HCT116 (cell line): ENCODE measurements at regions not wholly inside any gene's neighbourhood (a gene's known extent, or its start where the extent isn't known, plus 50 kb on each side); places are given as distances from the start of the nearest gene placed in this dataset.

Experiments
- ATAC-seq: fragments of 200-7000 bp; cut with Tn5 transposase; 2 replicates; pipeline ENCODE4 v1.9.1; 2020; ENCODE audit warnings: mild to moderate bottlenecking, moderate library complexity
- BruUV-seq: library from RNA; stranded (reverse); fragments of 400-500 nt; replicated peaks from 2 replicates; lab custom pipeline; 2021; lab: Mats Ljungman, UMichigan
- CTCF ChIA-PET: fragments of 300-600 bp; sonication (Branson Sonifier 250); formaldehyde crosslinking; loops from one replicate; lab custom pipeline; 2021; ENCODE audit warnings: antibody characterized with exemption; lab: Charles Lee
- POLR2A ChIA-PET: fragments of 300-600, 350-600 bp; sonication (Branson Sonifier 250); formaldehyde crosslinking; loops from one replicate; lab custom pipeline; 2021; ENCODE audit warnings: antibody characterized with exemption; lab: Charles Lee
- RAD21 ChIA-PET, 2 experiments: fragments of 300-600 bp; sonication (Branson Sonifier 250); formaldehyde crosslinking; loops; one replicate each; lab custom pipeline; 2023; ENCODE audit warnings: low total read pairs in 2 of 2; ENCODE audit not compliant: uncharacterized antibody in 2 of 2, unreplicated experiment in 2 of 2, low non-redundant PET in 1 of 2; lab: Charles Lee
- DNase-seq: peaks from one replicate; pipeline ENCODE4 v3.0.0-alpha.2; 2010; ENCODE audit warnings: low read depth, low spot score
- H2AFZ ChIP-seq: fragments of 200-600 bp; shearing (Covaris generic), sonication (generic); 2 replicates; pipeline ENCODE4 v1.6.1; 2017; ENCODE audit warnings: low read depth, mixed run types, mixed read lengths, antibody characterized with exemption, low read length; ENCODE audit not compliant: poor library complexity, severe bottlenecking
- H3K27ac ChIP-seq: 2 replicates; pipeline ENCODE4 v1.5.1; 2012; ENCODE audit warnings: low read depth, low read length
- H3K27me3 ChIP-seq: fragments of 200-600 bp; sonication (generic); 2 replicates; pipeline ENCODE4 v1.6.1; 2016; ENCODE audit warnings: mixed run types, low read length, mixed read lengths; ENCODE audit not compliant: insufficient read depth
- H3K36me3 ChIP-seq, 2 experiments: fragments of 200-500 bp in 1 of 2; fragments of 200-600 bp in 1 of 2; sonication (Bioruptor generic) in 1 of 2; sonication (generic) in 1 of 2; 2 replicates each; pipeline versions ENCODE4 v1.5.1 to v1.6.1; 2014 to 2016; ENCODE audit warnings: low read length in 2 of 2, inconsistent platforms in 1 of 2, mixed read lengths in 1 of 2, mixed run types in 1 of 2; ENCODE audit not compliant: insufficient read depth in 2 of 2, control insufficient read depth in 1 of 2
- H3K4me1 ChIP-seq, 2 experiments: fragments of 200-600 bp in 1 of 2; sonication (generic) in 1 of 2; 2 replicates each; pipeline versions ENCODE4 v1.5.1 to v1.6.1; 2012 to 2017; ENCODE audit warnings: low read length in 2 of 2, inconsistent platforms in 1 of 2, mild to moderate bottlenecking in 1 of 2, mixed read lengths in 1 of 2, mixed run types in 1 of 2, moderate library complexity in 1 of 2; ENCODE audit not compliant: insufficient read depth in 2 of 2, control insufficient read depth in 1 of 2
- H3K4me2 ChIP-seq: fragments of 200-600 bp; sonication (generic); 2 replicates; pipeline ENCODE4 v1.6.1; 2017; ENCODE audit warnings: mixed run types, low read length, mixed read lengths
- H3K4me3 ChIP-seq, 2 experiments: fragments of 200-600 bp in 1 of 2; sonication (generic) in 1 of 2; replicated peaks in 1 of 2; 2 replicates each; pipeline ENCODE4 v1.5.1; 2011 to 2016; ENCODE audit warnings: low read length in 2 of 2, control low read depth in 1 of 2, low read depth in 1 of 2, mild to moderate bottlenecking in 1 of 2, mixed read lengths in 1 of 2, mixed run types in 1 of 2
- H3K79me2 ChIP-seq: fragments of 200-600 bp; sonication (generic); 2 replicates; pipeline ENCODE4 v1.6.1; 2017; ENCODE audit warnings: mild to moderate bottlenecking, mixed run types, low read length, moderate library complexity, mixed read lengths; ENCODE audit not compliant: insufficient read depth
- H3K9ac ChIP-seq: fragments of 200-600 bp; sonication (generic); 2 replicates; pipeline ENCODE4 v1.6.1; 2016; ENCODE audit warnings: low read length, mixed read lengths
- H3K9me2 ChIP-seq: fragments of 200-600 bp; sonication (generic), shearing (Covaris generic); 2 replicates; pipeline ENCODE4 v1.6.1; 2017; ENCODE audit warnings: mixed run types, mild to moderate bottlenecking, moderate library complexity; ENCODE audit not compliant: insufficient read depth
- H3K9me3 ChIP-seq, 2 experiments: fragments of 200-500 bp in 1 of 2; fragments of 200-600 bp in 1 of 2; sonication (Bioruptor generic) in 1 of 2; sonication (generic) in 1 of 2; 2 replicates each; pipeline ENCODE4 v1.6.1; 2014 to 2017; ENCODE audit warnings: low read length in 2 of 2, mixed read lengths in 2 of 2, inconsistent platforms in 1 of 2, low read depth in 1 of 2, mild to moderate bottlenecking in 1 of 2, mixed run types in 1 of 2, moderate library complexity in 1 of 2; ENCODE audit not compliant: control insufficient read depth in 1 of 2, insufficient read depth in 1 of 2
- H4K20me1 ChIP-seq: fragments of 200-600 bp; sonication (generic), shearing (Covaris generic); 2 replicates; pipeline ENCODE4 v1.6.1; 2017; ENCODE audit warnings: mixed run types, mild to moderate bottlenecking, moderate library complexity; ENCODE audit not compliant: insufficient read depth
- CEBPB ChIP-seq: IDR thresholded peaks from 2 replicates; pipeline ENCODE4 v1.6.1; 2012; ENCODE audit warnings: low read depth
- EGR1 ChIP-seq: IDR thresholded peaks from 2 replicates; pipeline ENCODE4 v1.6.1; 2012; ENCODE audit warnings: low read depth
- ELF1 ChIP-seq: IDR thresholded peaks from 2 replicates; pipeline ENCODE4 v1.6.1; 2012; ENCODE audit warnings: low read depth, borderline replicate concordance
- EZH2phosphoT487 ChIP-seq: fragments of 200-600 bp; IDR thresholded peaks from 2 replicates; pipeline ENCODE4 v1.6.1; 2018; ENCODE audit warnings: antibody characterized with exemption, borderline replicate concordance
- FOSL1 ChIP-seq: IDR thresholded peaks from 2 replicates; pipeline ENCODE4 v1.6.1; 2012; ENCODE audit warnings: low read depth
- JUND ChIP-seq: IDR thresholded peaks from 2 replicates; pipeline ENCODE4 v1.6.1; 2012
- POLR2A ChIP-seq: IDR thresholded peaks from 2 replicates; pipeline ENCODE4 v1.7.0; 2011; ENCODE audit warnings: borderline replicate concordance; ENCODE audit not compliant: insufficient read depth, insufficient read length; ENCODE audit errors: extremely low read depth
- POLR2AphosphoS5 ChIP-seq: IDR thresholded peaks from 2 replicates; pipeline ENCODE4 v1.6.1; 2011; ENCODE audit warnings: mild to moderate bottlenecking, low read depth, low read length, moderate library complexity
- RAD21 ChIP-seq: IDR thresholded peaks from 2 replicates; pipeline ENCODE4 v1.6.1; 2012; ENCODE audit warnings: low read depth, mild to moderate bottlenecking
- REST ChIP-seq: IDR thresholded peaks from 2 replicates; pipeline ENCODE4 v1.6.1; 2012; ENCODE audit warnings: low read depth
- SP1 ChIP-seq: IDR thresholded peaks from 2 replicates; pipeline ENCODE4 v1.6.1; 2012; ENCODE audit warnings: low read depth
- SRF ChIP-seq: IDR thresholded peaks from 2 replicates; pipeline ENCODE4 v1.6.1; 2012; ENCODE audit warnings: low read depth
- TCF7L2 ChIP-seq: IDR thresholded peaks from 2 replicates; pipeline ENCODE4 v1.7.0; 2011; ENCODE audit warnings: borderline replicate concordance, inconsistent platforms; ENCODE audit not compliant: insufficient read depth, insufficient read length; ENCODE audit errors: extremely low read depth
- ZNF274 ChIP-seq: fragments of 200-500 bp; sonication (Bioruptor generic); IDR thresholded peaks from 2 replicates; pipeline ENCODE4 v1.6.1; 2014; ENCODE audit warnings: mild to moderate bottlenecking, low read depth, low read length, inconsistent platforms
- intact Hi-C: fragments of 100-400 bp; cut with micrococcal nuclease; formaldehyde crosslinking; loops from 2 replicates; pipeline ENCODE4 v1.10.0; 2022
- TF ChIP-seq, protein P1 (sequence below), 3 experiments: fragments of 200-600 bp in 1 of 3; sonication (generic) in 1 of 3; IDR thresholded peaks in 2 of 3; conservative IDR thresholded peaks in 1 of 3; 2 replicates each; pipeline ENCODE4 v1.5.1; 2012 to 2017; ENCODE audit warnings: low read depth in 2 of 3, low read length in 2 of 3, antibody characterized with exemption in 1 of 3, borderline replicate concordance in 1 of 3, control low read depth in 1 of 3, mild to moderate bottlenecking in 1 of 3, mixed read lengths in 1 of 3, mixed run types in 1 of 3, moderate library complexity in 1 of 3; ENCODE audit not compliant: insufficient read depth in 1 of 3
- TF ChIP-seq, protein P2 (sequence below): IDR thresholded peaks from 2 replicates; pipeline ENCODE4 v1.6.1; 2011; ENCODE audit warnings: mild to moderate bottlenecking, low read length, moderate library complexity; ENCODE audit not compliant: insufficient replicate concordance; ENCODE audit errors: extremely low read depth

GRCh38 chr22:35174401-35175038 is 82.8 kb upstream of the HMGXB4 start:
- TF ChIP-seq CEBPB (no peak), RAD21 (no peak), ELF1 (no peak), SP1 (no peak), POLR2AphosphoS5 (no peak), SRF (no peak), ZNF274 (no peak), EGR1 (no peak), EZH2phosphoT487 (no peak), POLR2A (no peak), FOSL1 (no peak), JUND (no peak), TCF7L2 (no peak), REST (no peak)
- TF ChIP-seq, protein P1, sequence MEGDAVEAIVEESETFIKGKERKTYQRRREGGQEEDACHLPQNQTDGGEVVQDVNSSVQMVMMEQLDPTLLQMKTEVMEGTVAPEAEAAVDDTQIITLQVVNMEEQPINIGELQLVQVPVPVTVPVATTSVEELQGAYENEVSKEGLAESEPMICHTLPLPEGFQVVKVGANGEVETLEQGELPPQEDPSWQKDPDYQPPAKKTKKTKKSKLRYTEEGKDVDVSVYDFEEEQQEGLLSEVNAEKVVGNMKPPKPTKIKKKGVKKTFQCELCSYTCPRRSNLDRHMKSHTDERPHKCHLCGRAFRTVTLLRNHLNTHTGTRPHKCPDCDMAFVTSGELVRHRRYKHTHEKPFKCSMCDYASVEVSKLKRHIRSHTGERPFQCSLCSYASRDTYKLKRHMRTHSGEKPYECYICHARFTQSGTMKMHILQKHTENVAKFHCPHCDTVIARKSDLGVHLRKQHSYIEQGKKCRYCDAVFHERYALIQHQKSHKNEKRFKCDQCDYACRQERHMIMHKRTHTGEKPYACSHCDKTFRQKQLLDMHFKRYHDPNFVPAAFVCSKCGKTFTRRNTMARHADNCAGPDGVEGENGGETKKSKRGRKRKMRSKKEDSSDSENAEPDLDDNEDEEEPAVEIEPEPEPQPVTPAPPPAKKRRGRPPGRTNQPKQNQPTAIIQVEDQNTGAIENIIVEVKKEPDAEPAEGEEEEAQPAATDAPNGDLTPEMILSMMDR (IDR thresholded peaks at IDR 0.05 in 2 of 3, conservative IDR thresholded peaks at IDR 0.05 in 1 of 3; ENCODE audit: borderline replicate concordance in 1 of 3, insufficient read depth in 1 of 3, low read depth in 2 of 3, low read length in 2 of 3), result no peak
- TF ChIP-seq, protein P2, sequence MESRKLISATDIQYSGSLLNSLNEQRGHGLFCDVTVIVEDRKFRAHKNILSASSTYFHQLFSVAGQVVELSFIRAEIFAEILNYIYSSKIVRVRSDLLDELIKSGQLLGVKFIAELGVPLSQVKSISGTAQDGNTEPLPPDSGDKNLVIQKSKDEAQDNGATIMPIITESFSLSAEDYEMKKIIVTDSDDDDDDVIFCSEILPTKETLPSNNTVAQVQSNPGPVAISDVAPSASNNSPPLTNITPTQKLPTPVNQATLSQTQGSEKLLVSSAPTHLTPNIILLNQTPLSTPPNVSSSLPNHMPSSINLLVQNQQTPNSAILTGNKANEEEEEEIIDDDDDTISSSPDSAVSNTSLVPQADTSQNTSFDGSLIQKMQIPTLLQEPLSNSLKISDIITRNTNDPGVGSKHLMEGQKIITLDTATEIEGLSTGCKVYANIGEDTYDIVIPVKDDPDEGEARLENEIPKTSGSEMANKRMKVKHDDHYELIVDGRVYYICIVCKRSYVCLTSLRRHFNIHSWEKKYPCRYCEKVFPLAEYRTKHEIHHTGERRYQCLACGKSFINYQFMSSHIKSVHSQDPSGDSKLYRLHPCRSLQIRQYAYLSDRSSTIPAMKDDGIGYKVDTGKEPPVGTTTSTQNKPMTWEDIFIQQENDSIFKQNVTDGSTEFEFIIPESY, result no peak
- Histone ChIP-seq H3K4me1 (no peaks in the 10 kb centered on the region), H3K79me2 (no peaks in the 10 kb centered on the region), H3K4me3 (no peak overlapping the region), H3K9ac (no peak overlapping the region), H4K20me1 (no peaks in the 10 kb centered on the region), H3K27me3 (no peaks in the 10 kb centered on the region), H3K9me2 (no peaks in the 10 kb centered on the region), H3K27ac (no peak overlapping the region), H3K9me3 (no peaks in the 10 kb centered on the region), H3K4me2 (no peak overlapping the region), H3K36me3 (no peaks in the 10 kb centered on the region), H2AFZ (no peak overlapping the region)
- intact Hi-C loops, result no loop called here
- ATAC-seq (no peak), DNase-seq (no peak)
- POLR2A ChIA-PET, result no interaction called here
- RAD21 ChIA-PET, result no interaction called here
- CTCF ChIA-PET, result no interaction called here
- no TSS peak for BruUV-seq
